NCI-H1436 (cell line): ENCODE measurements at regions not wholly inside any gene's neighbourhood (a gene's known extent, or its start where the extent isn't known, plus 50 kb on each side); places are given as distances from the start of the nearest gene placed in this dataset.
A peak's percentile ranks its signal among the peaks of the same experiment; 100 is the strongest.

Experiments
- DNase-seq: peaks from one replicate; lab custom pipeline; 2025; lab: John Stamatoyannopoulos, UW

DNA sequence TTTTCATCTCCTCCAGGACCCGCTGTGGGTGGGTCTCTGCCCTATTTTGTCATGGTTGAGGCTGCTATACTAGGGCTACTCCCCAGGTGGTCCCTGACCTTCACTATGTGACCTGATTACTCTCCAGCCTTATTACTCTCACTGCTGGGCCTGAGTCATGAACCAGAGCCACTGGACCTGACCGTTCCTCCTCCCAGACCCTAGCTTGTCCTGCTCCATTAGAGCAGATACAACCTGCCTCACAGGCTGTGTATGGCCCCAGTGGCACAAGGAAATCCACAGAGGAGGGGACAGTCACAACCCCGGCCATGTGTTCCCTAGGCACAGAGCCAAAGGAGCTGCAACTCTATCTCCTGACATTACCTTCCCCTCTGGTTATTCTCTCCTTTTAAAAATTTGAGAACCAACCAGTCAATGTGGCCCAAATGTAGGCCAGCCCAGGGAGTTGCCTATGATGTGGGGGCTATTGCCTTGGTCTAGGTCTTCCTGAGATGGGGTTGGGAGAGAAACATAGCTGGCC lies 96.0 kb upstream of the FSTL4 start:
- no peak for DNase-seq

DNA sequence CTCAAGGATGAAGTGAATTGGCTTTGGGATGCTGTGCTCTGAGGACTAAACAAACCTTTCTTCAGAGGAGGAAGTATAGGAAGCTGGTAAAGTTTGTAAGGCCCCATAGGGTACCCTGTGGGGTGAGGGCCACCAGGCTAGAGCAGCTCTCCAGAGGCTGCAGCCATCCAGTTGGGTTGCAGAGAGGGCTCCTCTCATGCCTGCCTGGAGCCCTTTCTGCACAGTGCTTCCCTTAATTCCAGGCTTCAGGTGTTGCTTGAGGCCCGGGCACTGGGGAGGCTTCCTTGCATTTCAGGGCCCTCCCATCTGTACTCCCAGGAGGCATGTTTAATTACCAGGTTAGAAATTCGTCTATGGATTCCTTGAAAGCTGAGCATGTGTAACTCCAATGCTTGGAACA lies 95.3 kb upstream of the FSTL4 start:
- DNase-seq, result no peak

DNA sequence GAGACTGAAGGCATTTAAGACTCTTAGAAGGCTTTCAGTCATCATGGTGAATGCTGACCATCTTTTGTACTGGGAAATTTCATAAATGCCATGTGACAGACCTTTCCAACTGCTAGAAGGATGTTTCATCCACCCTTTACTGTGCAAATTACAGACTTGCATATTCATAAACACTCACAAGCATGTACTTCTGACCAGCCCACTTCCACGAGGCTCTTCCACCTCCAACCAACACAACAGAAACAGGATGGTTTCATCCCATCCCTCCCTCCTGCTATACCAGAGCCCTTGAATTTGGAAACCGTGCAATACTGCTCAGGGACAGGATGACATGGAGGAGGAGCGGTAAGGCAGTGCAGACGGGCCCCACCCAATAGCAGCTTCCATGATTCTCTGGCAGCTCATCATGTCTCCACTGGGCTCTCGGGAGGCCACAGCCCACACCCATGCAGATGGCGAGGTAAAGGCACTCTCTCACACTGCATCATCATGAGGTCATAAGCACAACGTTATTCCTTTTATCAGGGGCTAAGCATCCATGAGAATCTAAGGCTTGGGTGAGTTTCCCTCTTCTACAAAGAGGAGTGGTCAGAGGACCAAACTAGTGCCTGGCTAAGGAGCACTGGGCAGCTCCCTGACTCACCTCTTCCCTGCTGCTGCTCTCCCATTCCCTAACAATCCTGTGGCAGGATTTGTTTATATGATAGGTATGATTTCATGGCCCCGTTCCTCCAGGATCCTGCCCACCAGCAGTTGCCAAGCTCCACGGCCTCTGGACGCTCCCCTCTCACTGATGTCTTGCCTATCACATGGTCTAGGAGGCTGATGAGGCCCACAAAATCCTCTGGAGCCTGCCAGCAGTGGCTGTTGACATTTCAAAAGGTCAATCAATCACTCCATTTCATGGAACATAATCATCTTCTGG lies 94.4 kb upstream of the FSTL4 start:
- DNase-seq, result no peak

DNA sequence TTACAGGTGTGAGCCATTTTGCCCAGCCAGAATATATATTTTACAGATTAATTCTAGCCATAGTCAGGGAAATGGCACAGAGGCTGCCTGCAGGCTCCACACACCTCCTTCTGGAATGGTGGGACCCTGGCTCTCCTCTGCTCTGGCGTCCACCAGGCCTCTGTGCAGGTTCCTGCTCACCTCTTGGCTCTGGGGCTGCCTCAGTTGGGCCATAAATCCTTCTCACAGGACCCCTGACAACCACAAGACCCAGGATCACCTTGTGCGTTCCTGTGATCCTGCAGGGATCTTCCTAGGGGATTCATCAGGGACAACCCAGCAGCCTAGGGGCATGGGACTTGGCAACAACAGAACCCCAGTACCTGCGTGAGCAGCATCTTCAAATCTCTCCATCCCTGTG lies 93.0 kb upstream of the FSTL4 start:
- DNase-seq, result no peak

GRCh38 chr5:133704411-133704810 lies 92.1 kb upstream of the FSTL4 start:
- DNase-seq, result no peak

DNA sequence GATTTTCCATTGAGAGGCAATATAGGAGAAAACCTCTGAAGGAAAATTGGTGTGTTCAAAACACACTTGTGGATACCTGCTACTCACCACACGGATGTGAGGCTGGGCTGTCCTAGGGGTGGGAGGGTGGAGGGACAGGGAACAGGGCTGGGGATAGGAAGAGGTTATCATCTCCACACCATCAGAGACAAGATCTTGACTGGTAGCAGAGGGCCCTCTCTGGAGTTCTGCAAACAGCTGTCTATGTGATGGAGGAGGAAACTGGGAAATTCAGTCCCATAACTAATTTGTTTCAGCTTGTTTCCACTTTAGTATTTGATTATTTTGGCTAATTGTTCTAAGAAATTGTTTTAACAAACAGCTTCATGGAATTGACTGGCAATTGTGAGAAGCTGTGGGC lies 91.6 kb upstream of the FSTL4 start:
- no peak for DNase-seq

DNA sequence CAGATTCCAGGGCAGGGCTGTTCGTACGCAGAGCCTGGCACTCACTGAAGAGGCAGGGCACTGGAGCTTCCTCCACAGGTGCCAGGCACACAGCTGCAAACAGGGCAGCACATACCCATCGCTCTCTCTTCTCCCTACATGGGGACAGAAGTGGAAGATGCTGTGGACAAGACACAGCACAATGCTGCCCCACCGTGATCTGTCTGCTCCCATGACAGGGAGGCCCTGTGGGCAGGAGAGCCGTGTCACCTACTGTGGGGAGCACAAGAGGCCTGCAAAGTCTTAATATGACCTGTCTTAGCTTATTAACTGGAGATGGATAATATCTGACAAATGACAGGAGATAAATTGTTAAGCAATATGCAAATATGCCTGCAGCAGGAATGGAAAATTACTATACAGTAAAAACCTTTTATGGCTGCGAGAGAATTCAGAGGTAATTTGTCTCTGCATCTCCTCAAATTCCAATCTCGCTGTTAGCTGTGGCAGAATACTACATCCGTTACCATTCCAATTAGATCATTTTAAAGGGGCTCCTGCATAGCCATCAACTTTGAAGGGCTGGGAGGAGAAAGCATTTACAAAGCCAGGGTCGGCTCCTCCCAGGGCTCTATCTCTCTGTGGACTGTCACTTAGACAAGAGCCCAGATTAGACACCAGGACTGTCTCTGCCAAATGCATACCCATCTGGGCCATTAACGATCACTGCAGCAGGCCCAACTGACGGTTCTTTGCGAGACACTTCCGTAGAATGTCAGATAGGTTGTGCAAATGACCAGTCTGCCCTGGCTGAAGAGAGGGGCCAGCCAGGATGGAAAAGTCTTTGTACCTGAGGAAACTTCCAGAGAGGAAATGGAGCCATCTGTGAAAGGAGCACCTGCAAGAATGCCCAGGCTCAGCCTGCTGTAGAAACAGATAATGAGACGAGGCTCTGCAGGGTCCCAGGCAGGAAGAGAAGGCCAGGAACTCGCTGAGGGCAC lies 90.7 kb upstream of the FSTL4 start:
- no peak for DNase-seq

GRCh38 chr5:133701871-133702270 lies 89.5 kb upstream of the FSTL4 start:
- no peak for DNase-seq

DNA sequence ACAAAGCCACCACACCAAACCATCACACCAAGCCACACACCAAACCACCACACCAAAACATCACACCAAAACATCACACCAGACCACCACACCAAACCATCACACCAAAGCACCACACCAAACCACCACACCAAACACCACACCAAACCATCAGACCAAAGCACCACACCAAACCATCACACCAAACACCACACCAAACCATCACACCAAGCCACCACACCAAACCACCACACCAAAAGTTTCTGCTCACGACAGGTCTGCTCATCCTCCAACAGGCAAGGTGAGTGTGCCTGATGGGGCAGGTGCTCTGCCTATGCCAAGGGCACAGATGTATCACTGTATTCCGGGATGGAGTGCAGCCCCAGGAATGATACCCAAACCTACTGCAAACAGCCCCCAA lies 87.9 kb upstream of the FSTL4 start:
- no peak for DNase-seq

GRCh38 chr5:133698646-133699526 lies 86.5 kb upstream of the FSTL4 start:
- no peak for DNase-seq

- DNase-seq, result no peak
Measured at GRCh38 chr5:133698259-133698554, 85.9 kb upstream of the FSTL4 start.

- DNase-seq, result no peak
Measured at GRCh38 chr5:133697536-133698258, 85.4 kb upstream of the FSTL4 start.

DNA sequence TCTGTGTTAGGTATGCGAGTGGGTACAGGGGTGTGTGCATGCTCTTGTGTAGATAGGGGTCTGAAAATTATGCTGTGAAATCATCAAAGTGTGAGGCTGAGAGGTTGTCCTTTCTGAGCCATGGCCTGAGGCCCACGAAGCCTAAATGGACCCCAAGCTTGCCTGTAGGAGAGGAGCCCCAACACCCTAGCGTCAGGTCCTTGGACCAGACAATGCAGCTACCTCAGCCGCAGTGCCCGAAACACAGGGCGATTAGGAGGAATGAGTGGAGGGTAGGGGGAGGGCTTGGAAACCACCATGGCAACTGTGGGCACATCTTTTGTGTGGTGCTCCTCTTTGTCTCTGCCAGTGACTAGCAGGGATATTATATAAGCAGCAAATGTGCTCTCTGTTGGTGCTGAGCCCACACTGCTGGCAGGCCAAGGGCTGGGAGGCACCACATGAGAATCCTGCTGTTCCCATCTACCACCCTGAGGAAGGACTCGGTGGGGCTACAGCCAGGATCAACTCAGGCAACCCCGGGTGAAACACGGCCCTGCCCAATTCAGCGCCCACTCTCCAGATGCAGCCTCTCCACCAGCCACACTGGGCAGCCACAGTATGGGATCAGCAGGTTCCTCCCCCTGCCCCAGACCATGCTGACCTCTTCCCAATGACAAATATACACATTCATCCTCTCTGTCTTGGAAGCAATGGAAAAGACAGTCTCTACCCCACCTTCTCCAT lies 84.6 kb upstream of the FSTL4 start:
- DNase-seq, result peak; percentile 21

GRCh38 chr5:133696006-133696584 lies 83.8 kb upstream of the FSTL4 start:
- DNase-seq, result no peak

- DNase-seq, result no peak
Measured at GRCh38 chr5:133694181-133694831, 82.0 kb upstream of the FSTL4 start.

DNA sequence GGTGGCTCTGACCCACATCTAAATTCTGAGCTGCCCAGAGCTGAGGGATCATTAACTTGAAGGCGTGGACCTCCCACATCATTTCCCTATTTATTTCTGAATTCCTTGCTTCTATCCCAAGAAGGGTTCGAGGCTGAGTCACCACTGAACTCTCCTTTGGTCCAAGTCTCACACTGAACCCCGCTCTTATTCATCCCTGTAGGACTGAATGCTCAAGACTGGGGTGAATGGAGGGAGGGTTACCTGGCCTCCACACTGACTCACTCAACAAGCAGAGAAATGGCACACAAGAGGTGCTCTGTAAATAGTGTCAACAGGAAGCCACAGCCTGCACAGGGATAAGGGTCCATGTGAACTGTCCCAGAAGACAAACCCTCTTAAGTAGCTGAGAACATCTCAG lies 79.1 kb upstream of the FSTL4 start:
- DNase-seq, result no peak

DNA sequence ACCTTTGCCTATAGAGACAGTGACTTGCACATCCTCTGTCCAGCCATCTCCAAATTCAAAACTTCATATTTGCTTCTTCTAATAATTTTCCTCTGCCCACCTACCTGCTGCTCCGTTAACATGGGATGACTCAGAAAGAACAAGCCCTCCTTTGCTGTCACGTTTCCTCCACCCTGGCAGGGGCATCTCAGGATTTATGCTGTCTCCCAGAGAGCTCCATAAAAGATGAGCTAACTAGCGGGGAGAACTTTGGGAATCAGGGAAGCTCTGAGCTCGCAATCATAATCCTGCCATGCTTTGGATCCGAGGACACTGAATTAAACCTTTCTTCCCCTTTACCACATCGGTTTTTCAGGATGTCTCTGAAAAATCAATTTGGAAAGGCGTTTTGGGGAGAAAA lies 78.4 kb upstream of the FSTL4 start:
- no peak for DNase-seq

GRCh38 chr5:133688391-133688790 lies 76.0 kb upstream of the FSTL4 start:
- no peak for DNase-seq

DNA sequence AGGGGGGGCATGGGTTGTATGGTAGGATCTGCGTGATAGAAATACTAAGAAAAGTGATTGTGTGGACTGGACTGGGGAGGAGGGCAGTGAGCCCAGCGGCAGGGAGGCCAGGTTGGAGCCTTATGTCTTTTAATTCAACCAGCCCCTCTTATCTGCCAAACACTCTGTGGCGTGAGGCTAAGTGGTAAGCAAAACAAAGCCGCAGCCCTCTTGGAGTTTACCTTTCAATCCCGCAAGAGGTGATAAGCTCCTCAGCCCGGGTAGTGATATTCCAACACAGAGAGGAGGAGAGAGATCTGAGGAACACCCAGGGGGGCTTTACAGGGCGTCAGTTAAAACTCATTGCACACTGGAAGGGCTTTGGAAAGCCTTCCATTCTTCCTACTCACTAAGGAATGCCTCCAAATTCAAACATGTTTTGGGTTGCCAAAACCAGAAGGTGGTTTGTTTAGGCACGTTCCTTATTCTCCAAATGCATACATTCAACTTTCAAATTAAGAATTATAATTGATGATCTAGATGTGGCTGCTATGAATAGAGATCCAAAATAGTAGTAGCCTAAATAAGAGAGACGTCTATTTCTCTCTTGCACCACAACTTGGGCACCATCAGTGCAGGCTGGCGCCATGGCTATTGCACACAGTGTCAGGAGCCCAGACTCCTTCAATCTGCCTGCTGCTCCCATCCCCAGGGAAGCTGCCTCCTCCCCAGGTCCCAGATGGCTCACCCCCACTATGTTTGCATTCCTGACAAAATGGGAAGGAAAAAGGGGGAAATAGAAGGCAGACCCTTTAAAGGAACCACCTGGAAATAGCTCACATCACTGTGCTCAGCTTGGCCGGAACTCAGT lies 75.1 kb upstream of the FSTL4 start:
- no peak for DNase-seq
